GF-D8 (cell line): ENCODE measurements at regions not wholly inside any gene's neighbourhood (a gene's known extent, or its start where the extent isn't known, plus 50 kb on each side); places are given as distances from the start of the nearest gene placed in this dataset.
"Not testable (repeated sequence)": the region's sequence is repeated elsewhere in the genome, so short reads cannot be mapped to it uniquely, and the experiment has no call there.

Experiments used
- DNase-seq: peaks from one replicate; lab custom pipeline; 2025; lab: John Stamatoyannopoulos, UW

DNA sequence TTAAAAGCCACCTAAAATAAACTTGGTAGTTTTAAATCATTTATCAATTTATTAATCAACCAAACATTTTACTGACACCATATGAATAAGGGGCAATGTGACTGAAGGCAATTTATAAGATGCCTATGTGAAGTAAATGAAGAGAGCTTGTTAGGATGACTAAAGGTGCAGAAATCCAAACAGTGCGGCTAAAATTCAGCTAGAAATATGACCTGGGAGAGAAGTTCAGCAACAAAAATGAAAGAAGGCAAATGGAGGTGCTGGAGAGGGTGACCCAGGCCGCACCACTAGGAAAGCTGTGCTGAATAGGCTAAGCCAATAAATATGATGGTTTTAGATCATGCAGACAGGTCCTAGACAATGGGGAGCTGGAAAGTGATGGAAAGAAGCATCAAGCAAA, 403.7 kb downstream of the BTG1 start:
- DNase-seq = no peak

DNA sequence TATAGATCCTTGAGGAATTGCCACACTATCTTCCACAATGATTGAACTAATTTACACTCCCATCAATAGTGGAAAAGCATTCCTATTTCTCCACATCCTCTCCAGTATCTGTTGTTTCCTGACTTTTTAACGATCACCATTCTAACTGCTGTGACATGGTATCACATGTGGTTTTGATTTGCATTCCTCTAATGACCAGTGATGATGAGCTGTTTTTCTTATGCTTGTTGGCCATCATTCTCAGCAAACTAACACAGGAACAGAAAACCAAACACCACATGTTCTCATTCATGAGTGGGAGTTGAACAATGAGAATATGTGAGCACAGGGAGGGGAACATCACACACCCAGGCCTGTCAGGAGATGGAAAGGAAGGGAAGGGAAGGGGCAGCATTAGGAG, 411.8 kb downstream of the BTG1 start:
- not testable (repeated sequence) for DNase-seq

DNA sequence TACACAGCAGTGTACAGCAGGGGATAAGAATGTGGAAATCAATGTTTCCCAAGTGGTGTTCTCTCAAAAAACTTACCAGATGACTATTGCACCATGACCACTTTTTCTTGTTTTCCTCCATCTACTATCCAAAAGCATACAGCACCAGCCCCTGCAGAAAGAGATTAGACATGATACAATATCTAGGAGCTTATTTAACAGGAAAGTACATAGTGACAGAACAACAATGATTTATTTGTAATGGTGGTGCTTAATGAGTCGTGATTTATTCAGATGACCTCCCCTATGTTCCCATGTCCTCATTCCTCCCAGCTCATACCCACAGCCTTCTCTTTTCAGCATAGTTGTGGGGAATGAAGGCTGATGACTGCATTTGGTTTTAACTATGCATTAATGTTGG, 413.6 kb downstream of the BTG1 start:
- DNase-seq = no peak

DNA sequence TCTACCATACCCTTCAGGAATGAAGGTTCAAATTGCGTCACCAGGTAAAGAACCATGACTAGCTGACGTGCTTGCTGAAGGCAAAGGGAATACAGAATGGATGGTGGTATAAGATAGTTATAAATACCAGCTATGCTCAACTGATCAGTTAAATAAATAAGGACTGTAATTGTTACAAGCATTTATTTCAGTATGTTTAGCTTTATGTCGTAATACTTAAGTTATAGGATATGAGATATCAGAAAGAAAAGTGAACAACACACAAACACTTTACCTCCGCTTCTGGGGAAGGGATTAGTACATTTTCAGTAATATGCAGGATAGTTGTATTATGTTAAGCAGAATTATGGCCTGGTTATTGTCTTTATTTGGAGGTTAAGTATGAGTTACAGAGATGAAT, 416.1 kb downstream of the BTG1 start:
- DNase-seq = no peak

DNA sequence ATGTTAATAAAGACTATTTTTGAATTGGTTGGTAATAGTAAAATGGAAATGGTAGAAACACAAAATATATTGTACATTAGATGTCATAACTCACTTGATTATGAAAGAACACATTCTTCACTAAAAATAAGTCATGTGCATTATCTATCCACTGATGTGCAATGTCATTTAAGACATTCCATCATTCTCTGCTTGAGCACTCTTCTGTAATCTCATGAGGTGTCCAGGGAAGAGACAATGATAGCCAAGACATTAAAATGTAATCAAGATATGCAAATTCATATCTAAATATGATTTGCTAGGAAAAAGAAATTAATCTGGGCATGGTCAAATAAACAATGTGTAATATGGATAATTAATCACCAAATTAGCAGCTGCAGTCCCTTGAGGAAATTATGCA, 422.5 kb downstream of the BTG1 start:
- DNase-seq = no peak

DNA sequence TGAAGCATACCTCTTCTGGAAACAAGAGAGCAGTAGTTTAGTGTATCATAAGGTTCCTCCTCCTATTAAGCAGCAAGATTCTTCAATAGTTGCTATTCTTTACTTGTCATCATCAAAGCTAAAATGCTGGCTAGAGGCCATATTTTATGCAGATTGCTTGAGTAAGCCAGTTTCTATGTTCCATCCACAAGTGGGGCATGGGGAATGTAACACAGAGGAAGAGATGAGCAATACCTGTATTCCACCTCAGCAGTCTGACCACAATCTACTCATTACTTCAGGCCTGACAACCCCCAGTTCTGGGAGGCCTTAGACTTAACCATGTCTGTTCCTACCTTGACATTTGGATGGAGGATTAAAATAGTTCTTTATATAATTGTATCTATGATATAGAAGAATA, 423.6 kb downstream of the BTG1 start:
- DNase-seq = no peak

DNA sequence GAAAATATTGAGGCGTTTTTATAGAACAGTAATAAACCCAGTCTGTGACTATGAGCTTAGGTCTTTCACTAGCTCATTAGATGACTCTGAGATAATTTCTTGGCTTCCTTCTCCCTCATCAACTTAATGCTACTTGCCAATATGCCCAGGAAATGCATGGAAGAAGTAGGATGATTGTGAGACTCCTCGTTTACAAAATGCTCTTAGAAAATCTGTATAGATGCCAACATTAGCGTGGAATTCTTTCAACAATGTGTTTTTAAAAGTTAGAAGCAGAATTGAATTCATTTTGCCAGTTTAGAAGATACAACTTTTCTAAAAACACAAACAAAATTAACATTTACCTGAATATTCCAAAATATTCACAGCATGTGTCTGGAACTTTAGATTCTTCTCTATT, 424.6 kb downstream of the BTG1 start:
- DNase-seq = no peak

DNA sequence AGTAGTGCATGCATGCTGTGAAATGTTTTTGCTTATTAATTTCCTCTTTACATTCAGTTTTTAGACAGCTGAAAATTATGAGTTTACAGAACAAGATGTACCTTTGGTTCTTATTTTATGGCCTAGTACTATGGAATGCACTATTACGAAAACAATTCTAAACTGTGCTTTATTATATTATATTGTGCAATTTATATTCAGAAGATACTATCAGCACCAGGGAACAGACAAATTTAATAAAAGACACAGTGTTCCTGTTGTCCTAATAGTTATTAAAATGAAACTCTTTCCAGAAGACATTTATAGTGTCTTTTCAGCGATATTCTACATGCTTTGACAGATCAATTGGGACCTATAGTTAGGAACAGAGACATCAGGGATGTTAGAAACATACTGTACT, 427.3 kb downstream of the BTG1 start:
- DNase-seq = no peak

DNA sequence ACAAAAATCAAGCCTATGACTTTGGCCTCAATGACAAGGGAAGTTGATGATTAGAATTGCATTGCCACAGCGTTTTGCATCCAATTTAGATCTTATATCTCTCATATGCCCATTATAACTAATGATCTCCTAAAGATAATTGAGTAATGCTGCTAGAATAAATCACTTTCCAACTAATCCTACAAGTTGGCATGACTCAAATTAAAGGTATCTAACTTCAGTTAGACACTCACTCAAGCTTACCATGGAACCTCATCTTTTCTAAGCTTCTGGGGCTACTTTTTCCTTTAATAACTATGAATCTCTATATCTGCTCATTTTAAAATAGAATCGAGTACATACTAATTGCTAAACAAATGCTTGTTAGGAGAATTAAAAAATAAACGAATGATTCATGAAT, 427.8 kb downstream of the BTG1 start:
- DNase-seq = no peak

DNA sequence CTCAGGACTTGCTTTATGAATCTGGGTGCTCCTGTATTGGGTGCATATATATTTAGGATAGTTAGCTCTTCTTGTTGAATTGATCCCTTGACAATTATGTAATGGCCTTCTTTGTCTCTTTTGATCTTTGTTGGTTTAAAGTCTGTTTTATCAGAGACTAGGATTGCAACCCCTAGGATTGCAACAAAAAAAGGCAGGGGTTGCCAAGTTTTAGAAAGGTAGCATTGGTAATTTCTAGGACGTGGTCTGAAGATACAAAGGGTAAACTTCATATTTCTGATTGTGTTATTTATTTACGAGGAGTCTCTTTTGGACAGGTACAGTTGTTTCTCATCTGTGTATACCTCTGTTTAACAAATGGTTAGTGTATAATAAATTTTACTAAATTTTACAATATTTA, 433.7 kb downstream of the BTG1 start:
- not testable (repeated sequence) for DNase-seq

DNA sequence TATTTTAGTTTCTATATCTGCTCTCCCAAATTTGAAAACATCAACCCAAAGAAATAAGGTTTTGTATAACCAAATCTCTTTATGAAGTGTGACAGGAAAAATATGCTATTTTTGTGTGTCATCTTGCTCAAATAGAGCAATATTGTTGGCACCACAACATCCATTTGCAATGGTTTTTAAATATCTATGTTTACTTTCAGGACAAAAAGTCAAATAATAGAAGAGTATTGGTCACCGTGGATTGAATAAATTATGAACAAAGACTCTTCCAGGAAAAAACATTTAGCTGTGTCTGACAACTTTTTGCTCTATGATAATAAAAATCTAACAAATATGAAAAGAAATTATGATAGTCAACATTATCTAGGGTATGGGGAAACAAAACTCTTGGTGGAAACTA, 439.2 kb downstream of the BTG1 start:
- no peak for DNase-seq

DNA sequence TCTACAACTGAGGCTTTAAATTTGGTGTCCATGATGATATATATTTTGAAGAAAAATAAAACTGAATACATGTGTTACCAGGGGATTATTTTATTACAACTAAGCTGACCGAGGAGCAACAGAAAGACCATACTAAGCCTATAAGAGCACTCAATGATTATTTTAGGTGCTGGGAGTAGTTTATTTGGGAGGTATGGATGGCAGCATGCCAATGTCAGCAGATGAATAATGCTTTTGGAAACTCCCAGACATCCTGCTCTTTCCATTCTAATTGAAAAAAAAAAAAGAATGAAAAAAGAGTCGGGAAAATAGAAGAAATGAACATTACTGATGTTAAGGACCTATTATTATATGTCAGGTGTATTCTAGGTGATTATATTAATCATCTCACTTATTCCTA, 441.2 kb downstream of the BTG1 start:
- DNase-seq = no peak

DNA sequence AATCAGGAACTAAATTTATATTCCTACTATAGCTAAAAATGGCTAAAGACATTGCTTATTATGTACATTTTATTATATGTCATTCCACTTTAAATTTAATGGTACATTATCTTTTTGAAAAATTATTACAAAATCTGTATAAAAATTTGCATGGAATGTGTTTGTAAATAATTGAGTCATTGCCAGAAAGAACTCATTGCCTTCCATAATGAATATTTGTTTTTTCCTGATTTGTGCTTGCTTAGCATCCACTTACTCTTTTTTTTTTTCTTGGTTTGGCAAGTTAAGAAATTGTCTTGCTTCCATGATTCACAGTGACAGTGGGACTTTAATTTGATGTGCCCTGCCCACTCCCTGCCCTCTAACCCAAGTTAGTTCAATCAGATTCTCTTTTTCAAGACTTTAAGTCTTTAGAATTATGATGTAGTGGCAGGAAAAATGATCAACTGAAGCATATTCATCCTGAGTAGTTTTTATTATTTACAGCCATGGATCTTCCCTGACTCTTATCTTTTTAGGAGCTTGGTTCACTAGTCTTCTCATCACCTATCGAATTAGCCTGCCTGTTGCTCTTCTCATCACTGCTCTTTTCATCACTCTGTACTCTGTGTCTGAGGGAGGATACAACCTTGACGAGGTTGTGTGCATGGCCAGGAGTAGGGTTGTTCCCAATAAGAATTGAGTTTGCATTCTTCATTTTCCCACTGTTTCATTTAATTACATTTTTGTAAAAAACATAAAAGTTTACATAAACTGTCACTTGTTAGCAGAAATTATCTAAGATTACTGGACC, 442.0 kb downstream of the BTG1 start:
- no peak for DNase-seq

DNA sequence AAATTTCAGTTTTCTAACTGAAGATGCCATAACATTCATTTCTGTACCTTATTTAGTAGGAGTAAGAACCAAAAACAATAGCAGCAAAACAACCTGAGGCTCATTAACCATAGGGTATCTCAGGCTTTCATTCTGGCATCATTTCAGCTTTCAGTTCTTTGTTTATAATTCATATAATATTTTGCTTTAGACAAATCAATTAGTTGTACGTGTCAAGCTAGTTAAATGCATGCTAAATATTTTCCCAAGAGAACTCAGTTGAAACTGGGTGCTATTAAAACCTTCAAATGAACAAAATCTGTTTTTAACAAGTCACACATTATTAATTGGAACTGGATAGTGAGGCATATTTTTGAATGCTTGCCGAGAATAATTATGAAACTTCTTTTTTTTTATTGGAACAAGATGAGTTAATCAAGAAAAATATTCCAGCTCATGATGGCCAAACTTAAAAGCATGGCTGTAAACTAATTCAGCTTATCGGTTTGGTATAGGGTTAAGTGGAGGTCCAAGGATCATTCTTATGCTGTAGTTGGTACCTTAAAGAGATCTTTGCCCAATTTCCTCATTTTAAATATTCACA, 442.7 kb downstream of the BTG1 start:
- DNase-seq = no peak

DNA sequence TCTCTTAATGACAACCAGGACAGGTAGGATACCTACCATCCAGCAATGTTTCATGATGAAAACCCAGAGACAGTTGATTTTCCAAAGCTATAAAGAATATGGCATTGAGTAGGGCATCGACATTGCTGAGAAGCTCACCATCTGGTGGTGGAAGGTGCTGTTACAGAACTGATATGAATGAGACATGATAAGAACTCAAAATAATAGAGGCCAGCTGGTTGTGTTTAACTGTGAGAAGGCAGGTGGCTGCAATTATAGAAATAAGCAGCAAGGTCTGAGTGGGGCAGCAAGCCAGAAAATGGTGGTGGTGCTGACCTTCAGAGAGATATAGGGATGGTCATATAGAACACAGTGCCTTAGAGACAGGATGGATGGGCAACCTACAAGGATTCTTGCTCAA, 449.7 kb downstream of the BTG1 start:
- DNase-seq = no peak

DNA sequence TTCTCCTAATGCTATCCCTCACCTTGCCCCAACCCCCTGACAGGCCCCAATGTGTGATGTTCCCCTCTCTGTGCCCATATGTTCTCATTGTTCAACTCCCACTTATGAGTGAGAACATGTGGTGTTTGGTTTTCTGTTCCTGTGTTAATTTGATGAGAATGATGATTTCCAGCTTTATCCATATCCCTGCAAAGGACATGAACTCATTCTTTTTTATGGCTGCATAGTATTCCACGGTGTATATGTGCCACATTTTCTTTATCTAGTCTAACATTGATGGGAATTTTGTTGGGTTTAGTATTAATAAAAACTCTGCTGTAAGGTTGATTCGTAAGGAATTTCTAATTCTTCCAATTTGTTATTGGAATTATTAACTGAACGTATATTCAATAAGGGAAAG, 450.2 kb downstream of the BTG1 start:
- DNase-seq = not testable (repeated sequence)

DNA sequence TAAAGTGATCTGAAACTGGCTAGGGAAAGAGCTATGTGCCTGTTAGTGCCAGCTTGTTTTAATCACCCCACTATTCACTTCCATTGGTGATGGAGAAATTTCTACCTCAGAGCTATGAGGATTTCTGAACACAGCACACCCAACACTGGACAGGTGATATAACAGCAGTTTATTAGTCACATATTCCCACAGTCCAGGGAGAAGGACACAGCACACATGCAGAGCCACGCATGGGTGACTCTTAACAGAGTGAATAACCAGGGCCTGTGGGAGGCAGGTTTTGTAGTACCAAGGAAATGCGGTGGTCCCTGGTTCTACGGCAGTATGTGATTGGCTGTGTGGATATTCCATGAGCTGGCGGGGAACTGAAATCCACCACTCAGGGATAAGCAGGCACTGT, 455.1 kb downstream of the BTG1 start:
- no peak for DNase-seq

DNA sequence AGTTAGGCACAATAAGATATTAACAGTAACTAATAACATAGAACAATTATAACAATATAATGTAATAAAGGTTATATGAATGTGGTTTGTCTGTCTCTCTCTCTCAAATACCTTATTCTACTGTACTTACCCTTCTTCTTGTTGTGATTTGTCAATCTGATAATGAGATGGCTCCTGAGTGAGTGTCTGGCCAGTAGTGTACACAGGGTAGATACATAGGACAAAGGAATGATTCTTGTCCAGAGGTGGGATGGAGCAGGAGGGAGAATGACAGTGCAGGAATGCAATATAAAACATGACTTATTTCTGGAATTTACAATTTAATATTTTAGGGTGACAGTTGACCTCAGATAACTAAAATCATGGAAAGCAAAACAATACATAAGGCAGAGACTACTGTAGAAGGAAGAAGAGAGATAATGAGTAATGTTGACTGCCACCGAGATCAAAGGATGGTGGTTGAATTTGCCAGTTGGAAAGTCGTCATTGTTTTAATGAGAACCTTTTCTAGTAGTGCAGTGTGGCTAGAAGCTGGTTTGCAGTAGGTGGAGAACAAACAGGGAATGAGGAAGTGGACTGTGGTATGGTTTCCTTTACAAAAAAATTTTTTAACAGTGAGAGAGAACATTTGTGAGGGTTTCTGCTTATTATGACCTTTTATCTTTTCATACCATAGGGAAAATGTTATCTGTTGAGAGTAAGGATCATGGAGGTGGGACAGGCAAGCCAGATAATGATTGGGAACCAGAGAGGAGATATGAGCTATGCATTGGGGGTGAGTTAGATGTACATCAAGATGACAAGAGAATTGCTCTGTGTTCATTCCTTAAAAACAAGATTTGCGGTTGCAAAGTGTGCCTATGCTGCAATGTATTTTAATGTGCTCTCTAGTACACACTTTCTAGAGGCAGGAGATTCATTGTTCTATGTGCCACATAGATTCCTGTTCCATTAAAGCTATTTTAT, 458.3 kb downstream of the BTG1 start:
- DNase-seq = no peak

DNA sequence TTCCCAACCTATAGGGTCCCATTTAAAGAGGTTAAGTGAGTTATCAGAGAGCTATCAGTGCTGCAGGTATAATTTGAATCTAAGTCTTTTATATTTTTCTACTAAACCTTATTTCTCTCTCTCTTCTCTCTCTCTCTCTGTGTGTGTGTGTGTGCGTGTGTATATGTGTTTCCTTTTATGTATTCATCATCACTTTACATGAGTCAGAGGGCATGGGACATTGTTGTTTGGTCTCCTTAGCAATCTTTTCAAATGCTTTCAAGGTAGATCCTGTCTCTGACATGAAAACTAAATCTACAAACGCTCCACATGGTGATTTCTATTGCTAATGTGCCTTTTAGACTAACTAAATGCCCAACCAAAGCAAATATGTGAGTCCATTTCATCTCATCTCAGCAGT, 459.7 kb downstream of the BTG1 start:
- DNase-seq = no peak

DNA sequence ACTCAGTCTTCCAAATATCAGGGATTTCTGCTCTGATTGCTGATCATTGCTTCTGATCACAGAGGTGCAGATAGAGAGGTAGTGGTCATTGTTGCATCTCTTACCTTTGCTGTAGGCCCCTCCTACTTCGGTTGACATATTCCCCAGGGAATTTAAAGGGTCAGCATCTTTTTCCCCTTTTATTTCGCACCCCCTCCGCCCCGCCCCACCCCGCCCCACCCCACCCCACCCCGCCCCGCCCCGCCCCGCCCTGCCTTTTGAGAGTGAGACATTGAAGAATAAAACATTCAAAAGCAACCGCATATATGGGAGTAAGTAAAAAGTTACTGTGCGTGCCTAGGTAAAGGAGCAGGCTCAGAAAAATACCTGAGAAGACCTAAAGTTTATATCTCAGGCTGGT, 463.9 kb downstream of the BTG1 start:
- DNase-seq = no peak

DNA sequence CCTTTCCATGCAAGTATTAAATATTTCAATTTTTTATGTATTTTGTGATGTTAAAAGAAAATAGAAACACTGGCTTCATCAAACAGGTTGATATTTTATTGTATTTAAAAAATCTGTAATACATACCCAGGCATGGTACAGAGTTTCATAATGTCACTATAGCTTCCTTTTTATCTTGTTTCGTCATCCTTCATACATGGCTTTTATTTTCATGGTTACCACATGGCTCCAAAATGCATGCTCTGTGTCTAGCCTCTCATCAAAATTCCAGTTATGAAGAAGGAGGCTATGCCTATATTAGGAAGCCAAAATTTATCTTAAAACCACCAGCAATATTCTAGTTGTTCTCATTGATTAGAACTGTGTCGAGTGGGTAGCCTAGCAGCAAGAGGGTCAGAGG, 464.8 kb downstream of the BTG1 start:
- DNase-seq = no peak

DNA sequence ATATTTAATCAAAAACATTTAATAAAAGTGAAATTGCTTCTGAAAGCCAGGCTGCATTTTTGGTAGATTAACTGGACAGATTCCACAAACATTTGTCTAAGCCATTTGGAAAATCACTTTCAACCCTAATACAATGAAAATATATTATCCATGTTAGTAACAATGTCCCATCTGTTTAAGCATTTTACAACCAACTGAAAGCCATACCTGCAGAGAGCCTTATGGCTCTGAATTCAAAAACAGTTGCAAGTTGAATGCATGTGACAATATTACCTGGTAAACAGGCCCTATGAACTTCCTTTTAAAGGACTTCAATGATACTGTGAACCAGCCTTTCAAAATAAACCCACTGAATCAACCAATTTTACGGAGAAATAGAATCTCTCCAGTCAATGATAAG, 468.1 kb downstream of the BTG1 start:
- DNase-seq = no peak

DNA sequence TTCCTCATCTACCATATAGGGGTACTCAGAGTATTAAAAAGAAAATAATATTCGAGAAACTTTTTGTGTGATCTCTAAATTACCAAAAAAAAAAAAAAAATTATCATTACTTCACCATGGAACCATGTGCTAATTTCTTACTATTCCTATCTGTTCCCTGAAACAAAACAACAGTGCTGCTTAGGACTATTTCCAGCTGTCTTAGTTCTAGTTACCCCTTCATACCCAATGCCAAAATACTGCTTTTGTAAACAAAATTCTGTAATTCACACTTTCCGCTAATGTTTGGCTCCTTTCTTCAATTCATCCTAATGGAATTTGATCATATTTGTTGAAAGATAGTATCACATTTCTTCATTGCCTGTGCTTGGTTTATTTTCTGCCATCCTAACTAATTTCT, 470.2 kb downstream of the BTG1 start:
- no peak for DNase-seq
